K562 (cell line): ENCODE measurements at regions not wholly inside any gene's neighbourhood (a gene's known extent, or its start where the extent isn't known, plus 50 kb on each side); places are given as distances from the start of the nearest gene placed in this dataset.

Experiments
- ATAC-seq: fragments of 200-7000 bp; cut with Tn5 transposase; 3 replicates; pipeline ENCODE4 v1.9.1; 2020; ENCODE audit warnings: moderate library complexity
- BruUV-seq: library from RNA; stranded (reverse); fragments of 400-500 nt; replicated peaks from 2 replicates; lab custom pipeline; 2021; lab: Mats Ljungman, UMichigan
- CTCF ChIA-PET: fragments of 300-600 bp; formaldehyde crosslinking; extraction: SDS; loops from one replicate; lab custom pipeline; 2021; ENCODE audit warnings: low intra/inter-chr PET ratio; lab: Yijun Ruan, JAX
- POLR2A ChIA-PET: fragments of 300-600, 350-650 bp; sonication (Branson Sonifier 250); formaldehyde crosslinking; extraction: SDS; loops from one replicate; lab custom pipeline; 2021; ENCODE audit warnings: antibody characterized with exemption, inconsistent platforms; lab: Yijun Ruan, JAX
- DNase-seq, 4 experiments: peaks; one replicate each; pipeline versions ENCODE4 v3.0.0 to v3.0.0-alpha.2; 2011 to 2018; ENCODE audit warnings: low spot score in 3 of 4, mixed read lengths in 3 of 4; ENCODE audit errors: extremely low read depth in 1 of 4
- FAIRE-seq: peaks from 2 replicates; lab custom pipeline; 2011; peaks lifted over from hg19 to GRCh38; lab: Jason Lieb, UNC
- H2AFZ ChIP-seq: 2 replicates; pipeline ENCODE4 v1.6.0; 2011; ENCODE audit warnings: low read depth, low read length, control low read depth, inconsistent platforms
- H3K27ac ChIP-seq: fragments of 200-600 bp; 3 replicates; pipeline ENCODE4 v1.8.0; 2011; ENCODE audit warnings: low read depth, mild to moderate bottlenecking, control low read depth, inconsistent platforms, low read length, moderate library complexity, mixed read lengths; ENCODE audit errors: extremely low read depth
- H3K27me3 ChIP-seq, 2 experiments: fragments of 300-600 bp in 1 of 2; 2 replicates in 1 of 2; 3 replicates in 1 of 2; pipeline versions ENCODE4 v1.6.0 to v1.8.0; 2011; ENCODE audit warnings: inconsistent platforms in 2 of 2, low read length in 2 of 2, mild to moderate bottlenecking in 1 of 2, mixed read lengths in 1 of 2, moderate library complexity in 1 of 2; ENCODE audit not compliant: control insufficient read depth in 2 of 2, insufficient read depth in 2 of 2
- H3K36me3 ChIP-seq: fragments of 300-600 bp; 3 replicates; pipeline ENCODE4 v1.8.0; 2011; ENCODE audit warnings: mild to moderate bottlenecking, low read length, inconsistent platforms; ENCODE audit not compliant: control insufficient read depth, insufficient read depth
- H3K4me1 ChIP-seq, 2 experiments: fragments of 200-600 bp in 1 of 2; replicated peaks in 1 of 2; 2 replicates in 1 of 2; 3 replicates in 1 of 2; pipeline versions ENCODE4 v1.5.1 to v1.8.0; 2011; ENCODE audit warnings: inconsistent platforms in 2 of 2, low read length in 2 of 2, mild to moderate bottlenecking in 1 of 2, mixed read lengths in 1 of 2, moderate library complexity in 1 of 2; ENCODE audit not compliant: control insufficient read depth in 2 of 2, insufficient read depth in 2 of 2
- H3K4me2 ChIP-seq: 2 replicates; pipeline ENCODE4 v1.6.1; 2011; ENCODE audit warnings: low read length, control low read depth, inconsistent platforms, mixed read lengths; ENCODE audit not compliant: insufficient read depth
- H3K4me3 ChIP-seq: fragments of 200-600 bp; sonication (generic), shearing (Covaris generic); 2 replicates; pipeline ENCODE4 v1.5.1; 2016; ENCODE audit warnings: control low read depth, inconsistent platforms
- H3K79me2 ChIP-seq: fragments of 200-600 bp; 3 replicates; pipeline ENCODE4 v1.8.0; 2011; ENCODE audit warnings: low read length, inconsistent platforms; ENCODE audit not compliant: control insufficient read depth, insufficient read depth
- H3K9ac ChIP-seq, 2 experiments: 2 replicates each; pipeline versions ENCODE4 v1.6.0 to v1.6.1; 2011; ENCODE audit warnings: low read depth in 2 of 2, low read length in 2 of 2, control low read depth in 1 of 2, inconsistent platforms in 1 of 2, mild to moderate bottlenecking in 1 of 2, mixed read lengths in 1 of 2; ENCODE audit not compliant: insufficient read depth in 1 of 2
- H3K9me1 ChIP-seq: one replicate; pipeline ENCODE4 v1.6.0; 2011; ENCODE audit warnings: inconsistent platforms, mild to moderate bottlenecking, low read length, moderate library complexity; ENCODE audit not compliant: control insufficient read depth, insufficient read depth
- H3K9me3 ChIP-seq: replicated peaks from 2 replicates; pipeline ENCODE4 v1.5.1; 2011; ENCODE audit warnings: low read depth, low read length, inconsistent platforms; ENCODE audit not compliant: control insufficient read depth, insufficient read depth
- H4K20me1 ChIP-seq: replicated peaks from 2 replicates; pipeline ENCODE4 v1.6.1; 2011; ENCODE audit warnings: low read length, inconsistent platforms, mixed read lengths; ENCODE audit not compliant: control insufficient read depth, insufficient read depth
- ARHGAP35 ChIP-seq: fragments of 450-650 bp; IDR thresholded peaks from 2 replicates; pipeline ENCODE4 v1.6.1; 2018; ENCODE audit not compliant: partially characterized antibody
- BCOR ChIP-seq: fragments of 450-650 bp; IDR thresholded peaks from 2 replicates; pipeline ENCODE4 v1.6.1; 2016
- FOXJ3 ChIP-seq: sonication (generic); formaldehyde crosslinking; IDR thresholded peaks from 2 replicates; pipeline ENCODE4 v1.4.0; 2020; ENCODE audit warnings: mild to moderate bottlenecking, missing genetic modification reagents
- KDM4B ChIP-seq, 2 experiments: fragments of 450-650 bp in 1 of 2; sonication (generic) in 1 of 2; IDR thresholded peaks; 2 replicates each; pipeline ENCODE4 v1.6.1; 2016 to 2017; ENCODE audit warnings: borderline replicate concordance in 2 of 2, antibody characterized with exemption in 1 of 2, low read depth in 1 of 2, mild to moderate bottlenecking in 1 of 2
- TAL1 ChIP-seq: fragments of 450-650 bp; IDR thresholded peaks from 2 replicates; pipeline ENCODE4 v1.6.1; 2016; ENCODE audit warnings: mild to moderate bottlenecking
- YBX1 ChIP-seq: fragments of 450-650 bp; IDR thresholded peaks from 2 replicates; pipeline ENCODE4 v1.7.1; 2016; ENCODE audit warnings: mild to moderate bottlenecking
- ZFX ChIP-seq: sonication (generic); formaldehyde crosslinking; IDR thresholded peaks from 2 replicates; pipeline ENCODE4 v1.8.0; 2022; ENCODE audit warnings: mild to moderate bottlenecking, missing genetic modification reagents, moderate library complexity
- in situ Hi-C: fragments of 300-500 bp; cut with MboI; formaldehyde crosslinking; loops from 4 replicates; pipeline ENCODE4 v1.15.0; 2018; ENCODE audit warnings: inconsistent platforms, mixed read lengths
- intact Hi-C: fragments of 100-400 bp; cut with micrococcal nuclease; formaldehyde crosslinking; loops from 2 replicates; pipeline ENCODE4 v1.14.2; 2022
- TF ChIP-seq, protein P1 (sequence below): fragments of 450-650 bp; IDR thresholded peaks from 2 replicates; pipeline ENCODE4 v1.6.1; 2016; ENCODE audit warnings: mild to moderate bottlenecking

DNA sequence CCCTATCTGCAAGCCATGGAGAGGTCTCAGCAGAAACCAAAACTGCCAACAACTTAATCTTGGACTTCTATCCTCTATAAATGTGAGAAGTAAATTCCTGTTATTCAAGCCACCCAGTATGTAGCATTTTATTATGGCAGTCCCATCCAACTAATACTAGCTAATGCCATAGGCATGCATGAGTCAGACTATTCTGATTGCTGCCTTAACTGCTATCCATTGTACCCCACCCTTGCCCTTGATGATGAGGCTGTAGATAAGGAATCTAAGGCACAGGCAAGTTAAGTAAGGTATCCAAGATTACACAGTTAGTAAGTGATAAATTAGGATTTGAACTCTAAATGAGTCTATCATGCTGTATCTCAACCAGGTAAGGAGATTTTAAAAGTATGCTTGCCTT, 223.0 kb downstream of the UBE2E3 start:
- H3K4me2 ChIP-seq = no peak overlapping the region
- ChIA-PET CTCF (no interaction called here), POLR2A (no interaction called here)
- H3K36me3 ChIP-seq = no peaks in the 10 kb centered on the region
- no peaks in the 10 kb centered on the region for H3K27me3 ChIP-seq
- no peak overlapping the region for H3K4me3 ChIP-seq
- H3K9ac ChIP-seq = no peak overlapping the region
- intact Hi-C loops (no loop called here), in situ Hi-C loops (no loop called here)
- no peaks in the 10 kb centered on the region for H3K79me2 ChIP-seq
- BruUV-seq = no TSS peak
- no peaks in the 10 kb centered on the region; the same call in 1 of the 2 replicates for H3K9me3 ChIP-seq
- H4K20me1 ChIP-seq = no peaks in the 10 kb centered on the region
- H2AFZ ChIP-seq = no peak overlapping the region
- H3K27ac ChIP-seq = no peak overlapping the region
- no peak for FAIRE-seq
- no peaks in the 10 kb centered on the region for H3K4me1 ChIP-seq
- DNase-seq = no peak
- no peak for ATAC-seq
- TF ChIP-seq ZFX = no peak
- no peak for TF ChIP-seq ARHGAP35
- TF ChIP-seq, protein P1, sequence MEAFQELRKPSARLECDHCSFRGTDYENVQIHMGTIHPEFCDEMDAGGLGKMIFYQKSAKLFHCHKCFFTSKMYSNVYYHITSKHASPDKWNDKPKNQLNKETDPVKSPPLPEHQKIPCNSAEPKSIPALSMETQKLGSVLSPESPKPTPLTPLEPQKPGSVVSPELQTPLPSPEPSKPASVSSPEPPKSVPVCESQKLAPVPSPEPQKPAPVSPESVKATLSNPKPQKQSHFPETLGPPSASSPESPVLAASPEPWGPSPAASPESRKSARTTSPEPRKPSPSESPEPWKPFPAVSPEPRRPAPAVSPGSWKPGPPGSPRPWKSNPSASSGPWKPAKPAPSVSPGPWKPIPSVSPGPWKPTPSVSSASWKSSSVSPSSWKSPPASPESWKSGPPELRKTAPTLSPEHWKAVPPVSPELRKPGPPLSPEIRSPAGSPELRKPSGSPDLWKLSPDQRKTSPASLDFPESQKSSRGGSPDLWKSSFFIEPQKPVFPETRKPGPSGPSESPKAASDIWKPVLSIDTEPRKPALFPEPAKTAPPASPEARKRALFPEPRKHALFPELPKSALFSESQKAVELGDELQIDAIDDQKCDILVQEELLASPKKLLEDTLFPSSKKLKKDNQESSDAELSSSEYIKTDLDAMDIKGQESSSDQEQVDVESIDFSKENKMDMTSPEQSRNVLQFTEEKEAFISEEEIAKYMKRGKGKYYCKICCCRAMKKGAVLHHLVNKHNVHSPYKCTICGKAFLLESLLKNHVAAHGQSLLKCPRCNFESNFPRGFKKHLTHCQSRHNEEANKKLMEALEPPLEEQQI = no peak
- TF ChIP-seq FOXJ3 (CRISPR knock-in tag) = no peak
- no peak for TF ChIP-seq BCOR
- no peak for TF ChIP-seq YBX1
- TF ChIP-seq KDM4B (IDR thresholded peaks at IDR 0.05; ENCODE audit: borderline replicate concordance in 2 of 2, low read depth in 1 of 2) = no peak
- TF ChIP-seq TAL1 = no peak
- TF ChIP-seq, all 486 proteins: peak for 0
- H3K9me1 ChIP-seq = no peaks in the 10 kb centered on the region
